DOHH2 (cell line): ENCODE measurements at regions not wholly inside any gene's neighbourhood (a gene's known extent, or its start where the extent isn't known, plus 50 kb on each side); places are given as distances from the start of the nearest gene placed in this dataset.

Experiments
- EZH2phosphoT487 ChIP-seq: fragments of 200-600 bp; sonication (generic); IDR thresholded peaks from 2 replicates; pipeline ENCODE4 v1.6.1; 2017; ENCODE audit warnings: borderline replicate concordance, mild to moderate bottlenecking, antibody characterized with exemption, low read length, moderate library complexity, mixed read lengths
- TF ChIP-seq, protein P1 (sequence below): fragments of 200-600 bp; sonication (generic); IDR thresholded peaks from one replicate; pipeline ENCODE4 v1.5.1; 2014; ENCODE audit warnings: antibody characterized with exemption, mild to moderate bottlenecking, low read depth, low read length; ENCODE audit not compliant: poor library complexity, severe bottlenecking

GRCh38 chr12:88431246-88431645 is 149.0 kb downstream of the KITLG start:
- TF ChIP-seq, protein P1, sequence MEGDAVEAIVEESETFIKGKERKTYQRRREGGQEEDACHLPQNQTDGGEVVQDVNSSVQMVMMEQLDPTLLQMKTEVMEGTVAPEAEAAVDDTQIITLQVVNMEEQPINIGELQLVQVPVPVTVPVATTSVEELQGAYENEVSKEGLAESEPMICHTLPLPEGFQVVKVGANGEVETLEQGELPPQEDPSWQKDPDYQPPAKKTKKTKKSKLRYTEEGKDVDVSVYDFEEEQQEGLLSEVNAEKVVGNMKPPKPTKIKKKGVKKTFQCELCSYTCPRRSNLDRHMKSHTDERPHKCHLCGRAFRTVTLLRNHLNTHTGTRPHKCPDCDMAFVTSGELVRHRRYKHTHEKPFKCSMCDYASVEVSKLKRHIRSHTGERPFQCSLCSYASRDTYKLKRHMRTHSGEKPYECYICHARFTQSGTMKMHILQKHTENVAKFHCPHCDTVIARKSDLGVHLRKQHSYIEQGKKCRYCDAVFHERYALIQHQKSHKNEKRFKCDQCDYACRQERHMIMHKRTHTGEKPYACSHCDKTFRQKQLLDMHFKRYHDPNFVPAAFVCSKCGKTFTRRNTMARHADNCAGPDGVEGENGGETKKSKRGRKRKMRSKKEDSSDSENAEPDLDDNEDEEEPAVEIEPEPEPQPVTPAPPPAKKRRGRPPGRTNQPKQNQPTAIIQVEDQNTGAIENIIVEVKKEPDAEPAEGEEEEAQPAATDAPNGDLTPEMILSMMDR, result no peak
- TF ChIP-seq EZH2phosphoT487, result no peak
